ENCODE measurements at regions not wholly inside any gene's neighbourhood (a gene's known extent, or its start where the extent isn't known, plus 50 kb on each side); places are given as distances from the start of the nearest gene placed in this dataset.

- no peak for DNase-seq (ENCODE audit: insufficient read length, low spot score, missing footprints)
- H3K27ac ChIP-seq (ENCODE audit: low read depth, low read length), result peak overlapping the region; percentile 79
- no peaks in the 10 kb centered on the region for H3K79me2 ChIP-seq (ENCODE audit: insufficient read depth, low read length)
- peak overlapping the region; percentile 24 for H2AFZ ChIP-seq (ENCODE audit: low read length)
- H3K4me1 ChIP-seq (ENCODE audit: insufficient read depth, low read length), result peaks cover 23% of the 10 kb centered on the region
- TF ChIP-seq CTCF (IDR thresholded peaks at IDR 0.05; ENCODE audit: extremely low read depth, low read depth, low read length), result no peak
- no peaks in the 10 kb centered on the region for H4K20me1 ChIP-seq (ENCODE audit: insufficient read depth, low read length)
- no peak overlapping the region for H3K4me3 ChIP-seq (ENCODE audit: insufficient read depth, low read length)
- no peaks in the 10 kb centered on the region for H3K9me3 ChIP-seq (ENCODE audit: low read depth, low read length)
- no peaks in the 10 kb centered on the region for H3K27me3 ChIP-seq (ENCODE audit: insufficient read depth, low read length)
- no peaks in the 10 kb centered on the region for H3K36me3 ChIP-seq (ENCODE audit: insufficient read depth, low read length)
- H3K4me2 ChIP-seq (ENCODE audit: insufficient read depth, low read length), result peak overlapping the region; percentile 67
Observed at GRCh38 chr2:176583607-176584006, 314.4 kb downstream of the MTX2 start.

- Histone ChIP-seq H2AFZ (ENCODE audit: low read length) (no peak overlapping the region), H3K27ac (ENCODE audit: low read depth, low read length) (peak overlapping the region; percentile 79)
Observed at GRCh38 chr2:176584333-176584732, 315.1 kb downstream of the MTX2 start.

GRCh38 chr2:176585291-176585690 is 316.0 kb downstream of the MTX2 start:
- Histone ChIP-seq H3K4me1 (ENCODE audit: insufficient read depth, low read length) (peaks cover 23% of the 10 kb centered on the region), H3K36me3 (ENCODE audit: insufficient read depth, low read length) (no peaks in the 10 kb centered on the region), H3K27me3 (ENCODE audit: insufficient read depth, low read length) (no peaks in the 10 kb centered on the region), H3K27ac (ENCODE audit: low read depth, low read length) (no peak overlapping the region), H3K9me3 (ENCODE audit: low read depth, low read length) (no peaks in the 10 kb centered on the region), H3K4me2 (ENCODE audit: insufficient read depth, low read length) (no peak overlapping the region), H2AFZ (ENCODE audit: low read length) (no peak overlapping the region), H4K20me1 (ENCODE audit: insufficient read depth, low read length) (no peaks in the 10 kb centered on the region), H3K4me3 (ENCODE audit: insufficient read depth, low read length) (no peak overlapping the region), H3K79me2 (ENCODE audit: insufficient read depth, low read length) (no peaks in the 10 kb centered on the region)
- DNase-seq (ENCODE audit: insufficient read length, low spot score, missing footprints), result no peak
- no peak for TF ChIP-seq CTCF (IDR thresholded peaks at IDR 0.05; ENCODE audit: extremely low read depth, low read depth, low read length)

More at GRCh38 chr2:176584333-176584732, 315.1 kb downstream of the MTX2 start:
- no peaks in the 10 kb centered on the region for H3K9me3 ChIP-seq (ENCODE audit: low read depth, low read length)
- TF ChIP-seq CTCF (IDR thresholded peaks at IDR 0.05; ENCODE audit: extremely low read depth, low read depth, low read length), result no peak
- no peak for DNase-seq (ENCODE audit: insufficient read length, low spot score, missing footprints)
- no peak overlapping the region for H3K4me3 ChIP-seq (ENCODE audit: insufficient read depth, low read length)
- no peaks in the 10 kb centered on the region for H3K27me3 ChIP-seq (ENCODE audit: insufficient read depth, low read length)
- peak overlapping the region; percentile 67 for H3K4me2 ChIP-seq (ENCODE audit: insufficient read depth, low read length)
- no peaks in the 10 kb centered on the region for H3K36me3 ChIP-seq (ENCODE audit: insufficient read depth, low read length)
- no peaks in the 10 kb centered on the region for H4K20me1 ChIP-seq (ENCODE audit: insufficient read depth, low read length)
- H3K4me1 ChIP-seq (ENCODE audit: insufficient read depth, low read length), result peaks cover 23% of the 10 kb centered on the region
- H3K79me2 ChIP-seq (ENCODE audit: insufficient read depth, low read length), result no peaks in the 10 kb centered on the region

GRCh38 chr2:176585791-176586190 is 316.5 kb downstream of the MTX2 start:
- Histone ChIP-seq H3K4me1 (ENCODE audit: insufficient read depth, low read length) (peaks cover 23% of the 10 kb centered on the region), H2AFZ (ENCODE audit: low read length) (no peak overlapping the region), H3K9me3 (ENCODE audit: low read depth, low read length) (no peaks in the 10 kb centered on the region), H4K20me1 (ENCODE audit: insufficient read depth, low read length) (no peaks in the 10 kb centered on the region), H3K4me2 (ENCODE audit: insufficient read depth, low read length) (no peak overlapping the region), H3K79me2 (ENCODE audit: insufficient read depth, low read length) (no peaks in the 10 kb centered on the region), H3K27me3 (ENCODE audit: insufficient read depth, low read length) (no peaks in the 10 kb centered on the region), H3K27ac (ENCODE audit: low read depth, low read length) (no peak overlapping the region), H3K4me3 (ENCODE audit: insufficient read depth, low read length) (no peak overlapping the region), H3K36me3 (ENCODE audit: insufficient read depth, low read length) (no peaks in the 10 kb centered on the region)
- no peak for TF ChIP-seq CTCF (IDR thresholded peaks at IDR 0.05; ENCODE audit: extremely low read depth, low read depth, low read length)
- no peak for DNase-seq (ENCODE audit: insufficient read length, low spot score, missing footprints)
